Posterior cingulate gyrus (tissue), 11 donors: ENCODE measurements at regions not wholly inside any gene's neighbourhood (a gene's known extent, or its start where the extent isn't known, plus 50 kb on each side); places are given as distances from the start of the nearest gene placed in this dataset.
A peak's percentile ranks its signal among the peaks of the same experiment; 100 is the strongest.
"Not testable (repeated sequence)": the region's sequence is repeated elsewhere in the genome, so short reads cannot be mapped to it uniquely, and the experiment has no call there.

Experiments
- DNase-seq, 10 donors: peaks; one replicate each; pipeline versions ENCODE4 v3.0.0 to v3.0.0-alpha.2; 2020 to 2021; ENCODE audit warnings: mixed read lengths in 3 of 10
- intact Hi-C: fragments of 100-400 bp; cut with DNase I; formaldehyde crosslinking; loops from one replicate; pipeline ENCODE4 v1.15.1; 2023

GRCh38 chr6:28621268-28621667 is 95.6 kb downstream of the GPX5 start:
- DNase-seq, intact Hi-C loops: not testable (repeated sequence)

- intact Hi-C loops, DNase-seq: not testable (repeated sequence)
Observed at GRCh38 chr6:28623242-28623641, 97.6 kb downstream of the GPX5 start.

- intact Hi-C loops, DNase-seq: not testable (repeated sequence)
Observed at GRCh38 chr6:28626386-28626785, 100.7 kb downstream of the GPX5 start.

- no peak for DNase-seq
- intact Hi-C loops = no loop called here
Observed at GRCh38 chr6:28632326-28632851, 106.7 kb downstream of the GPX5 start.

- intact Hi-C loops = no loop called here
Observed at GRCh38 chr6:28633445-28634215, 107.9 kb downstream of the GPX5 start.

GRCh38 chr6:28634411-28634760 is 108.7 kb downstream of the GPX5 start:
- intact Hi-C loops = no loop called here
- no peak for DNase-seq

More at GRCh38 chr6:28633445-28634215, 107.9 kb downstream of the GPX5 start:
- DNase-seq = peak in 1 of 10 donors; percentile 44

- peak; percentile 23 to 95 (median 74) for DNase-seq
- intact Hi-C loops = no loop called here
Observed at GRCh38 chr6:28634761-28635546, 109.3 kb downstream of the GPX5 start.

- peak in 6 of 10 donors; percentile 40 to 91 (median 66) for DNase-seq
- intact Hi-C loops = no loop called here
Observed at GRCh38 chr6:28635547-28636158, 110.0 kb downstream of the GPX5 start.

GRCh38 chr6:28638787-28639430 is 113.2 kb downstream of the GPX5 start:
- intact Hi-C loops = no loop called here
- DNase-seq = no peak

- intact Hi-C loops, DNase-seq: not testable (repeated sequence)
Observed at GRCh38 chr6:28639445-28640290, 114.0 kb downstream of the GPX5 start.

GRCh38 chr6:28643017-28643740 is 117.5 kb downstream of the GPX5 start:
- intact Hi-C loops = no loop called here
- DNase-seq = no peak

- intact Hi-C loops = no loop called here
- no peak for DNase-seq
Observed at GRCh38 chr6:28646650-28647049, 121.0 kb downstream of the GPX5 start.

GRCh38 chr6:28648035-28648877 is 122.6 kb downstream of the GPX5 start:
- intact Hi-C loops = no loop called here
- DNase-seq = peak in 7 of 10 donors; percentile 28 to 84 (median 47)

GRCh38 chr6:28648878-28649375 is 123.2 kb downstream of the GPX5 start:
- no peak for DNase-seq
- intact Hi-C loops = no loop called here

- intact Hi-C loops = no loop called here
- no peak for DNase-seq
Observed at GRCh38 chr6:28651161-28651560, 125.5 kb downstream of the GPX5 start.

GRCh38 chr6:28653876-28654275 is 128.2 kb downstream of the GPX5 start:
- no peak for DNase-seq
- intact Hi-C loops = no loop called here

GRCh38 chr6:28655164-28655563 is 129.5 kb downstream of the GPX5 start:
- intact Hi-C loops = no loop called here
- no peak for DNase-seq

- no peak for DNase-seq
- intact Hi-C loops = no loop called here
Observed at GRCh38 chr6:28656715-28657114, 131.0 kb downstream of the GPX5 start.
